ENCODE measurements at regions not wholly inside any gene's neighbourhood (a gene's known extent, or its start where the extent isn't known, plus 50 kb on each side); places are given as distances from the start of the nearest gene placed in this dataset.

GRCh38 chr4:34148322-34148908 lies 2095.9 kb downstream of the ARAP2 start:
- Histone ChIP-seq H3K9me3 (ENCODE audit: control insufficient read depth, low read length) (no peaks in the 10 kb centered on the region), H3K27ac (ENCODE audit: low read depth, low read length, severe bottlenecking) (no peak overlapping the region), H3K4me1 (ENCODE audit: control insufficient read depth, insufficient read depth, low read length, poor library complexity, severe bottlenecking) (no peaks in the 10 kb centered on the region), H3K36me3 (ENCODE audit: control insufficient read depth, insufficient read depth, low read length) (no peaks in the 10 kb centered on the region), H3K4me3 (ENCODE audit: extremely low read depth, insufficient read depth, low read length, poor library complexity, severe bottlenecking) (no peak overlapping the region)
- WGBS, 2 experiments (ENCODE audit: insufficient coverage in 2 of 2): 100% methylated on average over 1 of the region's 2 CpGs

- H3K9me3 ChIP-seq (ENCODE audit: control insufficient read depth, low read length): no peaks in the 10 kb centered on the region
- no peaks in the 10 kb centered on the region for H3K4me1 ChIP-seq (ENCODE audit: control insufficient read depth, insufficient read depth, low read length, poor library complexity, severe bottlenecking)
- no peak overlapping the region for H3K27ac ChIP-seq (ENCODE audit: low read depth, low read length, severe bottlenecking)
- H3K4me3 ChIP-seq (ENCODE audit: extremely low read depth, insufficient read depth, low read length, poor library complexity, severe bottlenecking): no peak overlapping the region
- H3K36me3 ChIP-seq (ENCODE audit: control insufficient read depth, insufficient read depth, low read length): no peaks in the 10 kb centered on the region
These were observed 2086.8 kb downstream of the ARAP2 start for GRCh38 chr4:34157547-34157946.

DNA sequence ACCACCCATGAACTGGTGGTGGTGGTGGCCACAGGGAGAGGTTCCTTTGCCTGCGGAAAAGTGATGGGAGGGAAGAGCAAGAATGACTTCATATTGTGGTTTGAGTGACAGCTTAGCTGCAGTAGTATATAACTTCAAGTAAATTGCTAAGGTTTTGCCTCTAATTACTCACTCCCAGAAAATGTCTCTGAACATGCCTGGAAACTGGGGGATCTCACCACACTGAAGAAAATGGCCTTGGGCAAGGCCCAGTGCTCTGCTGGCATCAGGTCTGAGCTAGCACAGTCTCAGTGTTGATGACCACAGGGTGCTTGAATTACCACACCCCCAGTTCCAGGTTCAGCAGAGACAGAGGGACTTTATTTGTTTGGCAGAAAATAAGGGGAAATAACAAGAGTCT lies 2085.4 kb downstream of the ARAP2 start:
- H3K4me1 ChIP-seq (ENCODE audit: control insufficient read depth, insufficient read depth, low read length, poor library complexity, severe bottlenecking): no peaks in the 10 kb centered on the region
- H3K27ac ChIP-seq (ENCODE audit: low read depth, low read length, severe bottlenecking): no peak overlapping the region
- 80% methylated on average over 1 of the region's 1 CpG; no CpG with 5 or more reads in 1 of the 2 experiments for WGBS, 2 experiments (ENCODE audit: insufficient coverage in 2 of 2)
- no peaks in the 10 kb centered on the region for H3K9me3 ChIP-seq (ENCODE audit: control insufficient read depth, low read length)
- H3K36me3 ChIP-seq (ENCODE audit: control insufficient read depth, insufficient read depth, low read length): no peaks in the 10 kb centered on the region
- no peak overlapping the region for H3K4me3 ChIP-seq (ENCODE audit: extremely low read depth, insufficient read depth, low read length, poor library complexity, severe bottlenecking)

DNA sequence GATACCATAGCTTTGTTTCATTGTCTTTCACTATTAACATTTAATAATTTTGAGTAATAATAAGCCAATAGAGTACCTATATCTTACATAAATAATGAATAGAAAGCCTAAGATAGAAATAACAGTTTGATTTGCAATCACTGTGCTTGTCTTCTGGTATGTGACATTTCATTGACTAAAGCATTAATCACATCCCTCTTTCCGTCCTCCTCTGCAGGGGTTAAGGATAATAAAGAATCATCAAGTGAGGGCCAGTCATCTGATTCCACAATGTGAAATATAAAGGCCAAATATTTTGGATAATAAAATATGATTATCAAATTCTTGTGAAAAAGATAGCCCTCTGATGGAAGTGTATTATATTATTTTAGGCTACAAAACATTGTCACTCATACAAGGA lies 2073.4 kb downstream of the ARAP2 start:
- Histone ChIP-seq H3K36me3 (ENCODE audit: control insufficient read depth, insufficient read depth, low read length) (no peaks in the 10 kb centered on the region), H3K9me3 (ENCODE audit: control insufficient read depth, low read length) (no peaks in the 10 kb centered on the region), H3K27ac (ENCODE audit: low read depth, low read length, severe bottlenecking) (no peak overlapping the region), H3K4me1 (ENCODE audit: control insufficient read depth, insufficient read depth, low read length, poor library complexity, severe bottlenecking) (no peaks in the 10 kb centered on the region), H3K4me3 (ENCODE audit: extremely low read depth, insufficient read depth, low read length, poor library complexity, severe bottlenecking) (no peak overlapping the region)
- WGBS, 2 experiments (ENCODE audit: insufficient coverage in 2 of 2): no CpG with 5 or more reads among the region's 1 CpG

- no peak overlapping the region for H3K27ac ChIP-seq (ENCODE audit: low read depth, low read length, severe bottlenecking)
- H3K36me3 ChIP-seq (ENCODE audit: control insufficient read depth, insufficient read depth, low read length): no peaks in the 10 kb centered on the region
- no peaks in the 10 kb centered on the region for H3K9me3 ChIP-seq (ENCODE audit: control insufficient read depth, low read length)
- no peak overlapping the region for H3K4me3 ChIP-seq (ENCODE audit: extremely low read depth, insufficient read depth, low read length, poor library complexity, severe bottlenecking)
- H3K4me1 ChIP-seq (ENCODE audit: control insufficient read depth, insufficient read depth, low read length, poor library complexity, severe bottlenecking): no peaks in the 10 kb centered on the region
These were observed 2067.7 kb downstream of the ARAP2 start for GRCh38 chr4:34176609-34177008.

GRCh38 chr4:34178476-34178875 lies 2065.8 kb downstream of the ARAP2 start:
- Histone ChIP-seq H3K36me3 (ENCODE audit: control insufficient read depth, insufficient read depth, low read length) (no peaks in the 10 kb centered on the region), H3K9me3 (ENCODE audit: control insufficient read depth, low read length) (no peaks in the 10 kb centered on the region), H3K27ac (ENCODE audit: low read depth, low read length, severe bottlenecking) (no peak overlapping the region), H3K4me3 (ENCODE audit: extremely low read depth, insufficient read depth, low read length, poor library complexity, severe bottlenecking) (no peak overlapping the region), H3K4me1 (ENCODE audit: control insufficient read depth, insufficient read depth, low read length, poor library complexity, severe bottlenecking) (no peaks in the 10 kb centered on the region)

DNA sequence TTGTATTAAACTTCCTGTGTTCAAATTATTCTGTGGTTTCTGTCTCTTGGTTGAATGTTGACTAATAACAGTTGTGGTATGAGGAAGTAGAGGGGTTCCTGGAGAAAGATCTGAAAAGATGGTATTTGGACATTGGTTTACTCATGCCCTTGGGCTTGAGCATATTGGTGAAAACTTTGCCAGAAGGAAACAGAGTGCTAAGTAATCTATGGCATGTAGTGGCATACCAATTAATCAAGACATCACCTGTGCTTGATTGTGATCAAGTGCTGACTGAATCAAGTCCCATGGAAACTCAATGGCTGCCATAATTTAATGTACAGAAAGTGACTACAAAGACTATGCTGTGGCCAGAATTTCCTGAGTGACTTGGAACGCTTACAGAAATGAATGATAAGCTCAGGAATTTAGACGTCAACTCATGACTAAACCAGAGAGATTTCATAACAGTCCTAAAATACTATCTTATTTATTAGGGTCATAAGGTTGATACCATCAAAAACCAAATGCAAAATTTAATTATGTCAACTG lies 2062.9 kb downstream of the ARAP2 start:
- H3K36me3 ChIP-seq (ENCODE audit: control insufficient read depth, insufficient read depth, low read length): no peaks in the 10 kb centered on the region
- no peak overlapping the region for H3K4me3 ChIP-seq (ENCODE audit: extremely low read depth, insufficient read depth, low read length, poor library complexity, severe bottlenecking)
- 73% methylated on average over 2 of the region's 2 CpGs; no CpG with 5 or more reads in 1 of the 2 experiments for WGBS, 2 experiments (ENCODE audit: insufficient coverage in 2 of 2)
- H3K27ac ChIP-seq (ENCODE audit: low read depth, low read length, severe bottlenecking): no peak overlapping the region
- no peaks in the 10 kb centered on the region for H3K9me3 ChIP-seq (ENCODE audit: control insufficient read depth, low read length)
- H3K4me1 ChIP-seq (ENCODE audit: control insufficient read depth, insufficient read depth, low read length, poor library complexity, severe bottlenecking): no peaks in the 10 kb centered on the region

DNA sequence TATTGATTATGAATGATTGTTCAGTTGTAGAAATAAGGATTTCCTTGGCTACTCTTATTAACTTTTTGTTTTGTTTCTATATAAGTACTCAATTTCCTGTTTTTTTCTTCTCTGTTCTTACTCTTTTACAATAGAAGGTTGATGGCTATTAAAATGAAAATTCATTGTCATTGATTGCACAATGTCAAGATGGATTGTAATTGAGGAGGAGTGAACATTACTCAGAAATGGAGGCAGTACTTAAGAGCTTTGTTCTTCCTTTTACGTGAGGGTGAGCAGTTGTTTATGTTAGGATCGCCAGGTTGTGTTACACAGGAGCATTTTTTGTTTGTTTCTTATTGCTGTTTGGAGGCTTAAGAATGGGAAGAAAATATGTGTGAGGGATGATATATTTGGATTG lies 2062.4 kb downstream of the ARAP2 start:
- H3K27ac ChIP-seq (ENCODE audit: low read depth, low read length, severe bottlenecking): no peak overlapping the region
- no peaks in the 10 kb centered on the region for H3K4me1 ChIP-seq (ENCODE audit: control insufficient read depth, insufficient read depth, low read length, poor library complexity, severe bottlenecking)
- H3K36me3 ChIP-seq (ENCODE audit: control insufficient read depth, insufficient read depth, low read length): no peaks in the 10 kb centered on the region
- 83 to 100% methylated on average over 1 to 2 of the region's 2 CpGs for WGBS, 2 experiments (ENCODE audit: insufficient coverage in 2 of 2)
- no peaks in the 10 kb centered on the region for H3K9me3 ChIP-seq (ENCODE audit: control insufficient read depth, low read length)
- no peak overlapping the region for H3K4me3 ChIP-seq (ENCODE audit: extremely low read depth, insufficient read depth, low read length, poor library complexity, severe bottlenecking)

DNA sequence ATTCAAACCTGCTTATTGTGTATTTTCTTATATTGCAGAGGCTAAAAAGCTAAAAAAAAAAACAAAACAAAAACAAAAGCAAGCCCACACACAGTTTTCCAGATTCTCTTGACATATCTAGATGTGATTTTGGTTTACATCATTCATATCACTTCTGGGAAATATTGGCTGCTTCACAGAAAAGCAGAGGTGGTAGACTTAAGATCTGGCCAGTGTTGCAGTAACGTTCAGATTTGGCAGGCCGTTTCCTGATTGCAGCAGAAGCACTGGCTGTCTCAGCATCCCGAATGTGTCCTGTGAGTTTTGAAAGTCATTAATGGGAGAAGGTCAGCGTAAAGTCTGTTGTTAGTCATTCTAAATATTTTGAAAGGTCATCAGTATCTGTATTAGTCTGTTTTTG lies 2062.0 kb downstream of the ARAP2 start:
- WGBS, 2 experiments (ENCODE audit: insufficient coverage in 2 of 2): 91 to 92% methylated on average over 3 of the region's 4 CpGs
- Histone ChIP-seq H3K27ac (ENCODE audit: low read depth, low read length, severe bottlenecking) (no peak overlapping the region), H3K36me3 (ENCODE audit: control insufficient read depth, insufficient read depth, low read length) (no peaks in the 10 kb centered on the region), H3K4me1 (ENCODE audit: control insufficient read depth, insufficient read depth, low read length, poor library complexity, severe bottlenecking) (no peaks in the 10 kb centered on the region), H3K9me3 (ENCODE audit: control insufficient read depth, low read length) (no peaks in the 10 kb centered on the region), H3K4me3 (ENCODE audit: extremely low read depth, insufficient read depth, low read length, poor library complexity, severe bottlenecking) (no peak overlapping the region)

DNA sequence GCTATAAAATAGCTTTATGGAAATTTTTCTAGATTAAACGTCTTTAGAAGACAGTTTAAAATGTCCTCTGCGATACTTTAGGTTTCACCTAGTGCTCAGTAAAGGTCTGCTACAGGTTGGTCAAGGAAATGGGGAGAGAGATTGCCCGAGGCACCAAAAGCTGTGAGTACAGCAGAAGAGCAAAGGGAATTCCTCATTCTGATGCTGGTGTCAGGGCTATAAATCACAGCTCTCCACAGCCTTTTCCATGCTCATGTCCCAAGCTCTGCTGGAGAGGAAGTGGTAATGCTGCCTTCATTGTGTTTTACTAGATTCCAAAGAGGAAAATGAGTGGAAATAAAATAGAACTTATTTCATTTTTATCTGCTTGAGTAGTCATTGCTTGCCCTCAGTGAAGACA lies 2060.4 kb downstream of the ARAP2 start:
- Histone ChIP-seq H3K27ac (ENCODE audit: low read depth, low read length, severe bottlenecking) (no peak overlapping the region), H3K36me3 (ENCODE audit: control insufficient read depth, insufficient read depth, low read length) (no peaks in the 10 kb centered on the region), H3K4me3 (ENCODE audit: extremely low read depth, insufficient read depth, low read length, poor library complexity, severe bottlenecking) (no peak overlapping the region), H3K9me3 (ENCODE audit: control insufficient read depth, low read length) (no peaks in the 10 kb centered on the region), H3K4me1 (ENCODE audit: control insufficient read depth, insufficient read depth, low read length, poor library complexity, severe bottlenecking) (no peaks in the 10 kb centered on the region)
- 78 to 79% methylated on average over 3 of the region's 3 CpGs for WGBS, 2 experiments (ENCODE audit: insufficient coverage in 2 of 2)

DNA sequence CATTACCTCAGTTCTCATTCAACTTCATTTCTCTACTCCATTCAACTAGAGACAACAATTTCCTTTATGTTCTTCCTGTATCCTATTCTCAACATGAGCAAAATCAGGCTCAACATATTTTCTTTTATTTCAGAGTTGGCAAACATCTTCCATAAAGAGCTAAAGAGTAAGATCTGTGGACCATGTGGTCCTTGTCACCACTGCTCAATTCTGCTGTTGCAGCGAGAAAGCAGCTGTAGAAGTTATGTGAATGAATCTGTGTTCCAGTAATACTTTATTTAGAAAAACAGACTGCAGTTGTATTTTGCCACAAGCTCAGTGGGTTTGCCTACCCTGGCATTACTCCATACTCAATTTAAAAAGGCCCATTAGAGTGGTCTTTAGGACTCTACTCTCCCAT lies 2057.3 kb downstream of the ARAP2 start:
- H3K4me3 ChIP-seq (ENCODE audit: extremely low read depth, insufficient read depth, low read length, poor library complexity, severe bottlenecking): no peak overlapping the region
- H3K4me1 ChIP-seq (ENCODE audit: control insufficient read depth, insufficient read depth, low read length, poor library complexity, severe bottlenecking): no peaks in the 10 kb centered on the region
- H3K36me3 ChIP-seq (ENCODE audit: control insufficient read depth, insufficient read depth, low read length): no peaks in the 10 kb centered on the region
- H3K27ac ChIP-seq (ENCODE audit: low read depth, low read length, severe bottlenecking): no peak overlapping the region
- no CpG with 5 or more reads among the region's 1 CpG for WGBS, 2 experiments (ENCODE audit: insufficient coverage in 2 of 2)
- H3K9me3 ChIP-seq (ENCODE audit: control insufficient read depth, low read length): no peaks in the 10 kb centered on the region

All from mesodermal cell (in vitro differentiated cells).